B cell (primary cell): ENCODE measurements at regions not wholly inside any gene's neighbourhood (a gene's known extent, or its start where the extent isn't known, plus 50 kb on each side); places are given as distances from the start of the nearest gene placed in this dataset.

Experiments
- CTCF ChIP-seq: fragments of 200-600 bp; IDR thresholded peaks from one replicate; pipeline ENCODE4 v1.8.0; 2022; ENCODE audit warnings: antibody characterized with exemption, mild to moderate bottlenecking
- EZH2 ChIP-seq: IDR thresholded peaks from 2 replicates; pipeline ENCODE4 v1.6.1; 2012; ENCODE audit warnings: borderline replicate concordance, low read depth, mild to moderate bottlenecking, moderate library complexity, low read length; ENCODE audit not compliant: insufficient read depth, poor library complexity, severe bottlenecking

DNA sequence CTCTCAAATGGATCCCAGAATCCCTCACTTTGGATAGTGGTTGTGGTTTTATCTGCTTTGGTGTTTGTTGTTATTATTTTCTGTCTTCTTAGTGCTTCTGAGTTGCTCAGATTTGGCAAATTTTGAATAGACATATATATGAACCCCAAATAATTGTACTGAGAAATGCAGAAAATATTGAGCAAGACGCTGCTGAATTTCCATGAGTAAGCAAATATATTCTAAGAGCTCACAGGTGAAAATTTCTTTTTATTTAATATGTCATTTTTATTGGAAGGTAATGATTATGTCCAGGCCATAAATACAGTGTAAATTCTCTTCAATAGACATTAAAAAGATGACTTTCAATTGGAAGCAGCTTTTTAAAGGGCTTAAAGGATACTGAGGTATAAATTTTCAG, 152.1 kb downstream of the FAT3 start:
- TF ChIP-seq CTCF (no peak), EZH2 (no peak)
